SW 1271 (cell line): ENCODE measurements at regions not wholly inside any gene's neighbourhood (a gene's known extent, or its start where the extent isn't known, plus 50 kb on each side); places are given as distances from the start of the nearest gene placed in this dataset.

Source experiments
- DNase-seq, 2 experiments: peaks; one replicate each; lab custom pipeline; 2025; lab: John Stamatoyannopoulos, UW

DNA sequence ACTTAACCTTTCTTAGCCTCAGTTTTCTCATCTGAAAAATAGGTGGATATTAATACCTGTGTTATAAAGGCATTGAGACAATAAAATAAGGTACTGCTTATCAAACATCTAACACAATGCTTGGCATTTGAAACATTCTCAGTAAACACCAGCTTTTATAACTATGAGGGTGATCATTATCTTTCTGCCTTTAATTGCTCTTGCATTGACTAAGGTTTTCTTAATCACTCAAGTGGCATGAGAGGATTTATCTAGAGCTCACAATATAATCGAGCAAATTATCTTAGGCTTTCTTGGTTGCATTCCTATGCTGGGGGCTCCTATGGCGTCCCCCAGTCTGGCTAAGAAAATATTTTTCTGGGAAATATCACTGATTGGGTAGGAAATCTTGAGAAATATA is 716.4 kb upstream of the MARCKS start:
- no peak for DNase-seq

DNA sequence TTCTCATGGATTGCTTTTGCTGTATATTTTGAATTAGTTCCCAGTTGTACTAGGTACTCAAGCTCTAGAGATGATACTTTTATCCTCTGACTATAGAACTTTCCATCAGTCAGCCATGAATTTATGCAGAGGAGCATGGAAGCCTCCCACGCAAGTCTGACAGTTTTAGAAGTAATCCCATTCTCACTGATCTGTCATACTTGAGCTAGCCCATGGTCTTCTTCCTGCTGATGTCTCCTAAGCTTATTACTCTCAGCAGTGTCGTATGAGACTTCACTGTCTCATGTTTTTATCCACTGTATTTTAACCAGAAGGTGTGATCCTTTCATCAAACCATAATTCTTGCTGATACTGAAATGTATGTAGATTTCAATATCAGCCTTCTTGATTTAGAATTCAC is 715.2 kb upstream of the MARCKS start:
- DNase-seq = no peak

DNA sequence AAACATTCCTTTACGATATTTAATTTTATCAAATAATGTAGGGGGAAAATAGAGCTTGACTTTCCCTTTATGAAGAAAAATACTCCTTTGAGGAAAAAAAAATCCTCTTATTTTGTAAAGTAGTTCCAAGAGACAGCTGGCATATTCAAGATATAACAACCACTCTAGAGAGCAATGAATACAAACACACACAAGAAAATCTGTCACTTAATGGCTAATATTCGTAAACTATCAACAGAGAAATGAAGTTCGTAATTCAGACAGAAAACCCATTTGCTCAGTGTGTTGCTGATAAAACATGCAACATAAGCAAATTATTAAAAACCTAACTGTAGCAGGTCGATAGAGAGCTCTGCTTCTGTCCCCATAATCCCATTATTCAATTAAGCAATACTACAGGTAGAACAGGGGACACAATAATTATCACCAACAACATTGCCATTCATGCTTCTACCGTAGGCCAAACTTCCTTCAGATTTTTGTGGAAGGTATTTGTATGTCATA is 714.4 kb upstream of the MARCKS start:
- DNase-seq = no peak

DNA sequence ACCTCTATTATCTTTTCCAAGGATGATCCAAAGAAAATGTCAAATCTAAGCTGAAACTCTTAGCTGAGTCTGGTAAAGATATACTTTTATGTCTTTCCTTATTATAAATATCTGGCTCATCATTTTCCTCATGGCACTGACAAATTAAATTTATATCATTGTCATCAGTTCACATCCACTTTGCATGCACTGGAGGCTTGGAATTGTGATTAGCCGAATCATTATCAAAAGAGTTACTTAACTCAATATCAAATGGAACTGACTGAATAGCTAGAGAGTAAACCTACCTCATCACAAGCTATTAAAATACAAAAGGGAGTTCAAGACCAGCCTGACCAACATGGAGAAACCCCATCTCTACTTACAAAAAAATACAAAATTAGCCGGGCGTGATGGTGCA is 713.9 kb upstream of the MARCKS start:
- DNase-seq = no peak

DNA sequence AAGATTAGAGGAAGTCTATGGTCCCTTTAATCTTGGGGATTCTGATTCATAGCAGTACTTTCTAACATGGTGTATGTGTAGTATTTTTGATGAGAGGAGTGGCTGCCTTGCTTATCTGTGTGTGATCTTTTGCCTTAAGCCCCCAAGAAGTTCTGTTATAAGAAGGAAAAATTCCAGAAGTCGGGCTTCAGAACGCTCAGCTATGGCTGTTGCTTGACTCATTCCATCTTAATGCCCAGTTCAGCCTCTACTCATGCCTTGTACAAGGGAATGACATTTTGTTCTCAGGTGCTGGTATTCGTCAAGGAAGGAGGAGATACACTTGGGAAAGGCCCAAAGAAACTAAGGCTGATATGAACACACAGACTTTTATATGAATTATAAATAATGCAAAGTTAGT is 713.0 kb upstream of the MARCKS start:
- DNase-seq = no peak

DNA sequence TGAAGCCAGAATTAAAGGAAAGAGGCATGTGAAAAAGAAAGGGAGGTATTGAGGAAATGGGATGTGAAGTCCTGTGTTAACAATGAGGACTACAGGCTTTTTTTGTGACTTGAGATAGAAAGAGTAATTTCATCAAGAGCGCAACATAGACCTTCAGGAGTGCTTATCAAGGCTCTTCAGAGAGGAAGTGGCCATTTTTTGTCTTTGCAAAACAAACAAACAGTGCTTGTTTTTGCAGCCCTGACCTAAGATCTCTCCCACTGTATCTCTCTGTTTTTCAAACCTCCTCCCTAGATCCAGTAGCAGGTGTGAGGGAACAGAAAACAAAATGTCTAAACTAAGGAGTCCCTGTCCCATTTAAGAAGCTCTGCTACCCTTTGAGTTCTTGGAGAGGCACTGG is 710.3 kb upstream of the MARCKS start:
- no peak for DNase-seq

DNA sequence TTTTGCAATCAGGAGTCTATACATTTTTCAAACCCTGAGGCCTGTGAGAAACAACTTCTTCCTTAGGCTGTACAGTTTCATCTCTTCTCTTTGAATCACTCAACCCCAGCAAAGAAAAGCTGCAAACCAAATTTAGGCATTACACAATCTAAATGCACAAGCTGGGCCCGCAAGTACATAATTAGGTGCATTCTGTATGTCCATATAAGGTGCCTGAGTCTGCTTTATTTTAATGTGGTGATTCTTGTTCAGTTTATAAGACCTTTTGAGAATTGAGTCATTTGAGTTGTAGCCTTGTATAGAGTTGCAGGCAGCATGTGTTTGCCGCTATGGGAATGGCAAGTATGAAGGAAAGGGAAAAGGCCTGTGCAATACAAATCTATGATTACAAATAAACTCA is 709.6 kb upstream of the MARCKS start:
- no peak for DNase-seq

DNA sequence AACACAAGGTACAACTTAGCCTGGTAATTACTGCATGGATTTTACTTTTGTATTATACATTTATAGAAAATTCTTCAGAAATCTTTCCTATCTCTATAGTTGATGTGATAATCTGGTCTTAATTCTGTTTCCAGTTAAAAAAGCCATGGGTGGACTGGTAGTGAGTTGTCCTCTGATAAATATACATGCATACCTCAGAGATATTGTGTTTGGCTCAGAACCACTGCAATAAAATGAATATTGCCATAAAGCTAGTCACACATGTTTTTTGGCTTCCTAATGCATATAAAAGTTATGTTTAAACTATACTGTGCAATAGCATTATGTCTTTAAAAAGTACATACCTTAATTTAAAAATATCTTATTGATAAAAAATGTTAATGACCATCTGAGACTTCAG is 708.6 kb upstream of the MARCKS start:
- no peak for DNase-seq

DNA sequence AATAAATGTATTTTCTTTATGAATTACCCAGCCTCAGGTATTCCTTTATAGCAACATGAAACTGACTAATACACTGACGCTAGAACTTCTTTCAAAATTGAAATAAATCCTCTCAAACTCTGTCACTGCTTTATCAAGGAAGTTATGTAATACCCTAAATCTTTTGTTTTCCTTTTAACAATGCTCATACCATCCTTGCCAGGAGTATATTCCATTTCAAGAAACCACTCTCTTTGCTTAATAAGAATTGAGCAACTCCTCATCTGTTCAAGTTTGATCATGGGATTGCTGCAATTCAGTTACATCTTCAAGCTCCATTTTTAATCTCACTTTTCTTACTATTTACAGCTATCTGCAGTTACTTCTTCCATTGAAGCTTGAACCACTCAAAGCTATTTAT is 707.6 kb upstream of the MARCKS start:
- DNase-seq = no peak

DNA sequence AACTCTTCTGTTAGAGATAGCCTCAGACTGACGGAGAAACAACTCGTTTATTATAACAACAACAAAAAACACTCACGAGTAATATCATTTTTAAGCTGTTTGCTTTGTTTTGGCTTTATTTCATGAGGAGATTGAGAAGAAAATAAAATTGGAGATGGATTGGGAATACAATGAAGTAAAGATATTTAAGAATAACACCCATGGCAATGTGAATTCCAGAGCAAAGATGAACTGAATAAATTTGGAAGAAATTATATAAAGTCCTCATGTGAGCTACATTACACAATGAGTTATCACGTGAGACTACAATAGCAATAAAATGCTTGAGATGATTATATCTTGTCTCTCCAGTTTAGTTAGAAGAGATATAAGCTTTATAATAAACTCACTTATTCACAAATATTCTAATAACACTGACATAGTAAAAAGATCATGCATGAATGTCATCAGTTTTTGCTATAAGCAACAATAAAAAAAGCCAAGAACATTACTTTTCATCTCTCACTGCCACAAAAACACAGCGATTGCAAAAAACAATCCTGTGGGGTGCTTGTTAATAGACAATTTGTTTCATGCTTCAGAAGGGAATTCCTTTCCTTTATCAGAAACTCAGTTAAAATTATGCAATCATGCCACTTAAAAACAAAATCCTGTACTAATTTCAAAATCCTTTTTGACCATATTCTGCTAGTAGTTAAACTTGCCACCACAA is 696.7 kb upstream of the MARCKS start:
- no peak for DNase-seq

DNA sequence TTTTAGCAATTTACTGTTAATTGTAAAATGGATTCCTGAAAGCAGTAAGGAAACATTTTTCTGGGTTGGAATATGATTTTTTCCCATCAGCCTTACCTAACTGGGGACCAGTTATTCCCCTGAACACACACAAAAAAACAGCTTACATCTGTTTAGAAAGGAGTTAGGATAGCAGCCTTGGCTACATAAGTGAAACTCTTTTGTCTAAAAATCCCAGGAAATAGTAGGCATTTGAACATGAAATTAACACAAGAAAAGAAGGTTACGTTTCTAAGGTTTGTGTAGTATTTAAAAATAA is 696.2 kb upstream of the MARCKS start:
- no peak for DNase-seq

DNA sequence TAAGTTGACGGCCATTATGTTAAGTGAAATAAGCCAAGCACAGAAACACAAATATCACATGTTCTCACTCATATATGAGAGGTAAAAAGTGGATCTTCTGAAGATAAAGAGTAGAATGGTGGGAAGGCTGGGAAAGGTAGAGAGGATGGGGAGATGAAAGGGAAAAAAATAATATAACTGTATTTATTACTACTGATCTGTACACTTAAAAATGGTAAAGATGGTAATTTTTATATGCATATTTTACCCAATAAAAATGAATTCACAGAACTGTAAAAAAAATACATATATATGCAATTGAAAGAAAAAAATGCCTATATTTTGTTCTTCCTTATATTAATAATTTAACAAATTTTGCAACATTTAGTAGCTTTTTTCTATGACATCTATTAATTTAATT is 694.4 kb upstream of the MARCKS start:
- no peak for DNase-seq

DNA sequence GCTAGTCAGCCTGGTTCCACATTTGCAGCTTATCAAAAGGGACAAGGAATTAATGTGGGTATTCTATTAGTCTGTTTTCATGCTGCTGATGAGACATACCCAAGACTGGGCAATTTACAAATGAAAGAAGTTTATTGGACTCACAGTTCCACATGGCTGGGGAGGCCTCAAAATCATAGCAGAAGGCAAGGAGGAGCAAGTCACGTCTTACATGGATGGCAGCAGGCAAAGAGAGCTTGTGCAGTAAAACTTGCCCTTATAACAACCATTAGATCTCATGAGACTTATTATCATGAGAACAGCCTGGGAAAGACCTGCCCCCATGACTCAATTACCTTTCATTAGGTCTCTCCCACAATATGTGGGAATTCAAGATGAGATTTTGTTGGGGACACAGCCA is 689.1 kb upstream of the MARCKS start:
- no peak for DNase-seq

DNA sequence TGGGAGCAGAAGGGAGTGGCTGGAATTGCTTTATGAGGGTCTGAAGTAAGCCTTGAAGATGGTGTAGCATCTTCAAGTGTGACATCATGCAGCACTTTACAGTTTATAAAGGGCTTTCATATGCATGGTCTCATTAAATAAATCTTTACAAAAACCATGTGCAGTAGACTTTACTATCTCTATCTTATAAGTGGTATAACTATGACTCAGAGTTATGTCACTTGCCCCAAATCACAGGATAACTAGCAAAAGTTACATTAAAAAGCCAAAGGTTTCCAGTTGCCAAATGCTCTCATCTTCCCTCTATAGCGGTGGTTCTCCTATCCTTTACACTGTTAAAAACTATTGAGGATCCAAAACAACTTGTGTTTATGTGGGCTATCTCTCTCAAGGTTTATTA is 687.7 kb upstream of the MARCKS start:
- DNase-seq = no peak

DNA sequence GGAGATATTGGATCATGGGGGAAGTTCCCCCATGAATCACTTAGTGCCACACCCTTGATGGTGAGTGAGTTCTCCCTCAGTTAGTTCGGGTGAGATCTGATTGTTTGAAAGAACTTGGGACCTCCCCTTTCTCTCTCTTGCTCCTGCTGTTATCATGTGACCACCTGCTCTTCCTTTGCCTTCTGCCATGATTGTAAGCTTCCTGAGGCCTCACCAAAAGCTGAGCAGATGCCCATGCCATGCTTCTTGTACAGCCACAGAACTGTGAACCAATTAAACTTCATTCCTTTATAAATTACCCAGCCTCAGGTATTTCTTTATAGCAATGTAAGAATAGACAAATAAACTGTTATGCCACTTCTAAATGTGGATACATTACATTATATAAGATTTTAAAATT is 686.7 kb upstream of the MARCKS start:
- DNase-seq = no peak

DNA sequence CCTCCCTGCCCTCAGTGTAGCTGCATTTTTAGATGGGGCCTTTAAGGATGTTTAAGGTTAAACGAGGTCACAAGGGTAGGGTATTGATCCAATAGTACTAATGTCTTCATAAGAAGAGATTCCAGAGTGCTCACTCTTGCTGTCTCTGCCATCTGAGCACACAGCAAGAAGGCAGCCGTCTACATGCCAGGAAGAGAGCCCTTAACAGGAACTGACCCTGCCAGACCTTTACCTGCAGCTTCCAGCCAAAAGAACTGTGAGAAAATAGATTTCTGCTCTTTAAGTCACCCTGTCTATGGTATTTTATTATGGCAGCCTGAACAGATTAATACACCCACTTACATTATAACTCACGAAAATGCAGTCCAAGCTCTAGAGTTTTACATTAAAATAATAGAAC is 685.3 kb upstream of the MARCKS start:
- DNase-seq = no peak

DNA sequence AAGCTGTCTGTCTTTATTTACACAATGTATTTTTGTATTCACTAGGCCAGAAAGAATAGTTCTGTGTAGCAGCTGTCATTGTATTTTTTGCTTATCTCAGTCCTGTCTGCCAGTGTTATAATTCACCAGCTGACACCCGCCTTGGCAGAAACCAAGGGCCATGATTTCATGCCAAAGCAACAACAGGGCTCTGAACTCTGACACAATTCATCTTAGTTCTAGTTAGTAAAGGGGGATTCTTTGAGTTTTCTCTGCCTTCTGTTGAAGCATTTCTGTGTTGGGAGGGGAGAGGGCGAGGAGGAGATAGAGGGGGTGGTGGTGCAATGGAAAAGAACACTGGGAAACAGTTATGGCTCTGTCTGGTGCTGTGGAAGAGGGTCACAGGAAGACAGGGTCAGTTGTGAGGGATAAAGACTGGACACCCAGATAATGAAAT is 684.6 kb upstream of the MARCKS start:
- DNase-seq = no peak

DNA sequence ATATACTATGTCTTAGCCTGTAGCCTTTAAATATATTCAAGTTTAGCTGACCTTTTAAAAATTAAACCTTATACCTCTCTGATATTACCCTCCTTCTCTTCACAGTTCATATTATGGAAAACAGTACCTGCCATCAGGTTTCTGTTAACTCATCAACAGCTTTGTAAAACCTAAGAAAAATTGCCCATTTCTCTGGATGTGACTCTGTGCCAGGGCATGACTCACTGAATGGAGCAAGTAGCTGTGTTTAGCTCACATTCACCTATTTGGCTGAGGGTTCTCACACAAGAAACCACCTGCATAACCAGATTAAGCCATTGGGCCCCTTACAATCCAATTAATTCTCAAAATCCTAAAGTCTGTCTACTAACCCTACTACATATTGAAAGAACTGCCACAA is 678.8 kb upstream of the MARCKS start:
- no peak for DNase-seq

DNA sequence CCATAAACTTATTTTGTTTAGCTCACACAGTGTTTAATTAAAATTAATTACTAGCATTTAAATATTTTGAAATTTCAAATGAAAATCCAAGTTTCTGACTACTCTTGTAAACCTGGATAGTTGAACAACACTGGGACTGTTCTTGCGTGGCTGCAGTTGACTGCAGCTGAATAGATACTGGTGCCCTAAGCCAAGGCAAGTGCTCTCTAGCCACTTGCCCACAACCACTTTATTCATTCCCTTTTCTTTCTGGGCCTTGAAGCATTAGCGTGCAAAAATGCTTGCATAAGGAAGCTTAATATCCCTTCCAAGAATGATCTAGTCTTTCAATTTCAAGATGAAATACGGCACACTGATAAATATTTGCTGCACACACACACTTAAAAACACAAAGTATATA is 676.0 kb upstream of the MARCKS start:
- DNase-seq = no peak

DNA sequence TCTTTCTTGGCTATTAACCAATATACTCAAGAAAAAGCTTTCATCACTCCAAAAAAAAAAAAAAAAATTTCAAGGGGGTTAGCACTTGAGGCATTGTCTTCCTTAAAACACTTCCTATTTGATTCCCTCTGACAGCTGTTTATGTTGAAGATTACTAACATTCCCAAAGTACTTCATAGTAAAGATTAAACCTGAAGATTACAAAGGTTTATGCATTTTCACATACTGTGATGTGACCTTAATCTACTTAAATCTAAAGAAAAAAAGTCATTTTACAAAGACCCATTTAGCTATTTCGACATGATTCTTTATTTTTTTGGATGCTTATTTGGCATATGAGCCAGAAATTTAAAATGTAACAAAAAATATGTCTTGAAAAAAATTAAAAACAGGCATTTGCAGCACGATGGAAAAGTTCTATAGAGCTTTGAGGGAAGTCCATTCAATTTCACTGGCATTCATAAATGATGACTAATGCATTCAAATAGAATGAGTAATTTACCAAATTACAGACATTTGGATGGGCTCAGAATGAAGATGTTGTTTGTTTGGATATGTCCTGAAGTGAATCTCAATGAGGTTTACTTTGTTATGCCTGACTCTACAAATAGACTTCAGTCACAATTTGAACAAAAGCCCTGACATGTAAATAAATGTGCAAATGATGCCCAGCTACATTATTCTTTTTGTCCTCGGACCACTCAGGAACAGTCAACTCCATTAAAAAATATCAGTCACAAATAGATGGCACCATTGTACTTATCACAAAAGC is 674.6 kb upstream of the MARCKS start:
- peak in 1 of 2 experiments; percentile 79 for DNase-seq

DNA sequence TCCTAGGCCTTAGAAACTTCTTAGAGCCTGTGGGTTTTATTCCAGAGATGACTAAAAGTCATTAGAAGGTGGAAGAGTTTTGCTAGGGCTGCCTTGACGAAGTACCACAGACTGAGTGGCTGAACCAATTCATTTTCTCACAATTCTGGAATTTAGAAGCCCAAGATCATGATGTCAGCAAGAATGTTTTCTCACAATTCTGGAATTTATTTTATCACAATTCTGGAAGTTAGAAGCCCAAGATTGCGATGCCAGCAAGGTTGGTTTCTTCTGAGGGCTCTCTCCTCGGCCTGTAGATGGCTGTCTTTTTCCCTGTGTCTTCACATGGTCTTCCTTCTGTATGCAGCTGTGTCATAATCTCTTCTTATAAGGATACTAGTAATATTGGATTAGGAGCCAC is 672.9 kb upstream of the MARCKS start:
- no peak for DNase-seq

DNA sequence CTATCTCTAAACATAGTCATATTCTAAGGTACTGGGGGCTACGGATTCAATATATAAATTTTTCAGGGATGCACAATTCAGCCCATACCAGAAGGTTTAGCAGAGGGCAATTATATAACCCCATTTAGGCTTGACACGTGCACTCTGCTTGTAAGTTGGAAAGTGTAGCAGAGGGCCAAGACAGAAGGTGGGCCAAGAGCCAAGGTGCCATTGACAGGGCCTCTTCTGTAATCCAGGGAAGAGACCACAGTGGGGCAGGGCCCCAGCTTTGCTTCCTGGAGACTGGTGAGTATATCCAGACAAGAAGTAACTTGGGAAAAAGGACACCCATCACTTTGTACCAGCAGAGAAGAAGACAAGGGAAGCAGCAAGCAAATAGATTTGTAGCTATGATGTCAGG is 672.4 kb upstream of the MARCKS start:
- no peak for DNase-seq

DNA sequence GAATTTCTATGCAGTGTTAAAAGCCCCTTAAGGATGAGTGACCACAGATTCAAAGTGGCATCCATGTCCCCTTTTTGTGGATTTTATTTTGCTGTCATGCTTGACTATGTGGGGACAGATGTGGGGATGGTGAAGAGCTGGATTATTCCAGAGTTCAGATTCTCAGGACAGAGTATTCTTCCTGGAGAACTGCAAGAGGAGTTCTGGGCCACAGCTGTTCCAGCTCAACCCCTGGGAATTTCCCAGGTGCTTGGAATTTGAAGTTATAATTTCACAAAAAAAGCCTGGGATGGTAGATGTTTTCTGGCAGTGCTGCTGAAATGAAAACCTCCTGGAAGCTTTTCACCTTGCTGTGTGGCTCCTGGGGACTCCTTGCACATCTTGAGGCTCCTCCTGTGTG is 671.8 kb upstream of the MARCKS start:
- DNase-seq = no peak

DNA sequence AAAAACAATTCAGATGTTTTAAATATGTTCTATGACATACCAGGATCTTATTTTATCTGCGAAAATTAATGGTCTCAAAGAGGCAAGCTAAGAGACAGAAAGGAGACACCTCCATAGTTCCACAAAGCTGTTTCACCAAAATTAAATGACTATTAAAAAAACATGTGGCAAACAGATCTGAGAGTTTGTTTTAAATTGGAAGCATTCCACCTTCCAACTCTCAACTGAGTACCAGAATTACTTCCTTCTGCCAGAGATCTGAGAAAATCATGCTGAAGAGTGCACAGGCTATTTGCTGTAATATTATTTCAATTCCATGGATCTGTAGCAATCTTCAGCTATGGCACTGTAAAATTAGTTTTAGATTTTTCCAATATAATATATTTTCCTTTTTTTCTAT is 669.5 kb upstream of the MARCKS start:
- no peak for DNase-seq
